Testis (tissue), 2 donors: ENCODE measurements at regions not wholly inside any gene's neighbourhood (a gene's known extent, or its start where the extent isn't known, plus 50 kb on each side); places are given as distances from the start of the nearest gene placed in this dataset.

Experiments
- DNase-seq: peaks from one replicate; pipeline ENCODE4 v3.0.0-alpha.2; 2019
- H3K27ac ChIP-seq, 2 donors: fragments of 200-600 bp; sonication (generic); one replicate each; pipeline ENCODE4 v1.5.1; 2019
- H3K27me3 ChIP-seq: fragments of 200-600 bp; sonication (generic); one replicate; pipeline ENCODE4 v1.5.1; 2019
- H3K36me3 ChIP-seq: fragments of 200-600 bp; sonication (generic); one replicate; pipeline ENCODE4 v1.5.1; 2017; ENCODE audit warnings: low read depth; ENCODE audit errors: missing control alignments
- H3K4me1 ChIP-seq: fragments of 200-600 bp; sonication (generic); one replicate; pipeline ENCODE4 v1.5.1; 2019
- H3K4me3 ChIP-seq, 2 donors: fragments of 200-600 bp; sonication (generic); one replicate each; pipeline ENCODE4 v1.5.1; 2017 to 2019
- H3K9me3 ChIP-seq: fragments of 200-600 bp; sonication (generic); one replicate; pipeline ENCODE4 v1.5.1; 2017
- CTCF ChIP-seq, 3 experiments: fragments of 450-650 bp in 2 of 3; fragments of 200-600 bp in 1 of 3; sonication (generic) in 1 of 3; IDR thresholded peaks; one replicate each; pipeline ENCODE4 v1.5.1; 2016 to 2019; ENCODE audit warnings: antibody characterized with exemption in 3 of 3, mild to moderate bottlenecking in 2 of 3, moderate library complexity in 1 of 3
- POLR2A ChIP-seq: fragments of 450-650 bp; IDR thresholded peaks from one replicate; pipeline ENCODE4 v1.6.1; 2017; ENCODE audit warnings: antibody characterized with exemption, mild to moderate bottlenecking, moderate library complexity
- WGBS, 2 donors: methylation state at CpG; one replicate each; pipeline ENCODE4 v1.1.5; 2018; 5-methylcytosine and 5-hydroxymethylcytosine counted together
- intact Hi-C: fragments of 100-400 bp; cut with DNase I; formaldehyde crosslinking; loops from one replicate; pipeline ENCODE4 v1.15.1; 2023; ENCODE audit warnings: low total_unique reads

GRCh38 chr17:36661047-36661666, 59.8 kb downstream of the MRM1 start:
- H3K4me3 ChIP-seq: no peak overlapping the region
- H3K27me3 ChIP-seq: no peaks in the 10 kb centered on the region
- TF ChIP-seq POLR2A: no peak
- no peak for TF ChIP-seq CTCF (IDR thresholded peaks at IDR 0.05)
- no peaks in the 10 kb centered on the region for H3K9me3 ChIP-seq
- intact Hi-C loops: no loop called here
- H3K27ac ChIP-seq: no peak overlapping the region
- WGBS, 2 donors: 55 to 56% methylated on average over 20 to 21 of the region's 21 CpGs
- DNase-seq: no peak
- no peaks in the 10 kb centered on the region for H3K36me3 ChIP-seq
- no peaks in the 10 kb centered on the region for H3K4me1 ChIP-seq

- H3K27me3 ChIP-seq: no peaks in the 10 kb centered on the region
- no peaks in the 10 kb centered on the region for H3K4me1 ChIP-seq
- no peak overlapping the region for H3K27ac ChIP-seq
- no peak for DNase-seq
- TF ChIP-seq CTCF (IDR thresholded peaks at IDR 0.05) (no peak), POLR2A (no peak)
- WGBS, 2 donors: 84 to 86% methylated on average over 7 to 9 of the region's 9 CpGs
- no peak overlapping the region for H3K4me3 ChIP-seq
- H3K36me3 ChIP-seq: no peaks in the 10 kb centered on the region
- no peaks in the 10 kb centered on the region for H3K9me3 ChIP-seq
- intact Hi-C loops: no loop called here
Measured at GRCh38 chr17:36661688-36662087, 60.3 kb downstream of the MRM1 start.

GRCh38 chr17:36665417-36665816, 64.0 kb downstream of the MRM1 start:
- Histone ChIP-seq H3K4me3 (no peak overlapping the region), H3K27ac (no peak overlapping the region), H3K9me3 (no peaks in the 10 kb centered on the region), H3K4me1 (no peaks in the 10 kb centered on the region), H3K27me3 (no peaks in the 10 kb centered on the region), H3K36me3 (no peaks in the 10 kb centered on the region)
- DNase-seq: no peak
- no peak for TF ChIP-seq POLR2A
- TF ChIP-seq CTCF (IDR thresholded peaks at IDR 0.05): no peak
- 74 to 75% methylated on average over 11 of the region's 11 CpGs for WGBS, 2 donors
- intact Hi-C loops: no loop called here

- DNase-seq: no peak
- no peaks in the 10 kb centered on the region for H3K9me3 ChIP-seq
- intact Hi-C loops: no loop called here
- H3K27me3 ChIP-seq: no peaks in the 10 kb centered on the region
- WGBS, 2 donors: 89 to 90% methylated on average over 2 of the region's 2 CpGs
- TF ChIP-seq POLR2A (no peak), CTCF (IDR thresholded peaks at IDR 0.05) (no peak)
- no peak overlapping the region for H3K27ac ChIP-seq
- H3K36me3 ChIP-seq: no peaks in the 10 kb centered on the region
- H3K4me3 ChIP-seq: no peak overlapping the region
- H3K4me1 ChIP-seq: no peaks in the 10 kb centered on the region
Measured at GRCh38 chr17:36667922-36668321, 66.5 kb downstream of the MRM1 start.

GRCh38 chr17:36668824-36669223, 67.4 kb downstream of the MRM1 start:
- no peaks in the 10 kb centered on the region for H3K27me3 ChIP-seq
- H3K36me3 ChIP-seq: no peaks in the 10 kb centered on the region
- no peak overlapping the region for H3K4me3 ChIP-seq
- no peaks in the 10 kb centered on the region for H3K9me3 ChIP-seq
- H3K4me1 ChIP-seq: no peaks in the 10 kb centered on the region
- TF ChIP-seq CTCF (IDR thresholded peaks at IDR 0.05) (no peak), POLR2A (no peak)
- intact Hi-C loops: no loop called here
- H3K27ac ChIP-seq: no peak overlapping the region
- no peak for DNase-seq
- 88% methylated on average over 1 of the region's 1 CpG for WGBS, 2 donors
